ENCODE measurements at regions not wholly inside any gene's neighbourhood (a gene's known extent, or its start where the extent isn't known, plus 50 kb on each side); places are given as distances from the start of the nearest gene placed in this dataset.
"Not testable (repeated sequence)": the region's sequence is repeated elsewhere in the genome, so short reads cannot be mapped to it uniquely, and the experiment has no call there.

DNA sequence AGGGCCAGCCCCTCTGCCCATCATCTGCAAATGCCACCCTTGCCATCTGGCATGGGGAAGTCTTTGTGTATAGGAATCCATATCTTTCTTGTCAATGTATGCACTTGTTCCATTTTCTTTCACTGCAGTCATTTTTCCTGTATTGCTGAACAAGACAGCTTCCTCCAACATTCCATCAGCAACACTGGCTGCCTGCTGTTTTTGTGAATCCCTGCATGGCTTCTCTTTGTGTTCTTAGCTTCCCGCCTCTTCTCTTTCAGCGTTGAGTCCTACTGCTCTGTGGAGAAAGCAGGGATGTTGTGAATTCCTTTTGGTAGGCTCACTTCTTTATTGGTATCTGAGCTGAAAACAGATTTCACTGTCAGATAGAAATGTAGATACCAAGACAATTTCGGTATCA lies 150.0 kb downstream of the LPIN1 start:
- Mint-ChIP-seq H3K4me1 (no peaks in the 10 kb centered on the region), H3K27me3 (peaks cover 4% of the 10 kb centered on the region), H3K9me3 (peaks cover 0 to 9% (median 7%) of the 10 kb centered on the region in 7 donors), H3K27ac (no peak overlapping the region), H3K36me3 (peaks cover 8% of the 10 kb centered on the region), H3K4me3 (no peak overlapping the region)
- DNase-seq = no peak
- Histone ChIP-seq H3K27ac (ENCODE audit: insufficient read depth, low read length, poor library complexity, severe bottlenecking) (no peak overlapping the region), H3K36me3 (ENCODE audit: control insufficient read depth, insufficient read depth, low read length) (no peaks in the 10 kb centered on the region), H3K4me1 (ENCODE audit: control insufficient read depth, insufficient read depth, low read length, poor library complexity, severe bottlenecking) (no peaks in the 10 kb centered on the region), H3K4me3 (ENCODE audit: low read depth, low read length) (no peak overlapping the region), H3K27me3 (ENCODE audit: control insufficient read depth, insufficient read depth, low read length) (no peaks in the 10 kb centered on the region), H3K9me3 (ENCODE audit: control insufficient read depth in 2 of 2, low read length in 2 of 2) (no peaks in the 10 kb centered on the region)
- ATAC-seq (ENCODE audit: low read depth in 2 of 2) = no peak

DNA sequence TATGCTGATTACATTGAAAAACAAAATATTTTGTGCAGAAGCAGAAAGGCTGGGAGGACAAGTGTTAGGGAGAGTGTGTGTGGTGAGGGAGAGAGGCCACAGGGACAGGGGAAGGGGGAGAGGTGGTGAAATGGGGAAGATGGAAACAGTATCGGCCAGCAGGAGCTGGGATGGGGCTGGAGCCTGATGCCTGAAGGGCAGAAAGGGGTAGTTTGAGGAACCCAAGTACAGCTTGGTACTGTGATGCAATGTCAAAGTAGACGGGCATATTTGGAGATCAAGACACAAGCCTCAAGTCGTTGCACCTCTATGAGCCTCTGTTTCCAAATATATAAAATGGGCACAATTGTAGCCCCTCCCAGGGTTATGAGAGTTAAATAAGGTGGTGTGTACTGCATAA lies 152.1 kb downstream of the LPIN1 start:
- no peaks in the 10 kb centered on the region for H3K27me3 ChIP-seq (ENCODE audit: control insufficient read depth, insufficient read depth, low read length)
- no peaks in the 10 kb centered on the region for H3K4me1 Mint-ChIP-seq
- no peak overlapping the region for H3K4me3 Mint-ChIP-seq
- ATAC-seq (ENCODE audit: low read depth in 2 of 2) = no peak
- H3K9me3 Mint-ChIP-seq = peaks cover 0 to 9% (median 0%) of the 10 kb centered on the region in 7 donors
- H3K9me3 ChIP-seq (ENCODE audit: control insufficient read depth in 2 of 2, low read length in 2 of 2) = no peaks in the 10 kb centered on the region
- H3K4me3 ChIP-seq (ENCODE audit: low read depth, low read length) = no peak overlapping the region
- H3K36me3 ChIP-seq (ENCODE audit: control insufficient read depth, insufficient read depth, low read length) = no peaks in the 10 kb centered on the region
- H3K27me3 Mint-ChIP-seq = peaks cover 4% of the 10 kb centered on the region
- no peak overlapping the region for H3K27ac Mint-ChIP-seq
- no peak overlapping the region for H3K27ac ChIP-seq (ENCODE audit: insufficient read depth, low read length, poor library complexity, severe bottlenecking)
- no peak for DNase-seq
- H3K36me3 Mint-ChIP-seq = peaks cover 8% of the 10 kb centered on the region
- H3K4me1 ChIP-seq (ENCODE audit: control insufficient read depth, insufficient read depth, low read length, poor library complexity, severe bottlenecking) = no peaks in the 10 kb centered on the region

DNA sequence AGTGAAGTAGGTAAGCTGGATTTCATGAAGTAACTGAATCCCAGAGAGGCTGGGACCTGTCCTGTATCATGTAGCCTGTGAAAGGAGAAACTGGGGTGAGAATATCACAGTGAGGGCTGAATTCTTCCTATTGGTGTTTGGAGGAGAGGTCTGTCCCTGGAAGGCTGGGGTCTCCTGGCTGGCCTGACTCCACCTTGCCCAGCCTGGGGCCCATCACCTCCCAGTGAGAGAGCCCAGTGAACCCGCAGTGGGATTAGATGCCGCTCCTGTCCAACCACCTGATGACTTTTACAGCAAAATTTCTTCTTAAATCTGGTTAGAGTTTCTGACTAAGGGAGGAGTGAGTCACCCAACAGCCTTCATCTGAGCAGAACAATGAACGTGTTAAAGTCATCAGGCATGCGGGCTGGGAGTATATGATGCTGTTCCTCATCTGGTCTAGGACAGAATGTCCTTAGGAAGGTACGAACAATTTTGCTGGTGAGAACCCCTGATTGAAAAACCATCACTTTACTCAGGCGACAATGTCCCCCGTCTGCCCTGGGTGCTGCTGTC lies 152.9 kb downstream of the LPIN1 start:
- Mint-ChIP-seq H3K36me3 (peaks cover 7% of the 10 kb centered on the region), H3K27ac (no peak overlapping the region), H3K4me3 (no peak overlapping the region), H3K9me3 (peaks cover 0 to 6% (median 0%) of the 10 kb centered on the region in 7 donors), H3K4me1 (no peaks in the 10 kb centered on the region), H3K27me3 (peaks cover 4% of the 10 kb centered on the region)
- DNase-seq = no peak
- ATAC-seq (ENCODE audit: low read depth in 2 of 2) = no peak
- H3K36me3 ChIP-seq (ENCODE audit: control insufficient read depth, insufficient read depth, low read length) = no peaks in the 10 kb centered on the region
- H3K9me3 ChIP-seq (ENCODE audit: control insufficient read depth in 2 of 2, low read length in 2 of 2) = no peaks in the 10 kb centered on the region
- H3K27ac ChIP-seq (ENCODE audit: insufficient read depth, low read length, poor library complexity, severe bottlenecking) = no peak overlapping the region
- H3K4me3 ChIP-seq (ENCODE audit: low read depth, low read length) = no peak overlapping the region
- no peaks in the 10 kb centered on the region for H3K27me3 ChIP-seq (ENCODE audit: control insufficient read depth, insufficient read depth, low read length)
- H3K4me1 ChIP-seq (ENCODE audit: control insufficient read depth, insufficient read depth, low read length, poor library complexity, severe bottlenecking) = no peaks in the 10 kb centered on the region

DNA sequence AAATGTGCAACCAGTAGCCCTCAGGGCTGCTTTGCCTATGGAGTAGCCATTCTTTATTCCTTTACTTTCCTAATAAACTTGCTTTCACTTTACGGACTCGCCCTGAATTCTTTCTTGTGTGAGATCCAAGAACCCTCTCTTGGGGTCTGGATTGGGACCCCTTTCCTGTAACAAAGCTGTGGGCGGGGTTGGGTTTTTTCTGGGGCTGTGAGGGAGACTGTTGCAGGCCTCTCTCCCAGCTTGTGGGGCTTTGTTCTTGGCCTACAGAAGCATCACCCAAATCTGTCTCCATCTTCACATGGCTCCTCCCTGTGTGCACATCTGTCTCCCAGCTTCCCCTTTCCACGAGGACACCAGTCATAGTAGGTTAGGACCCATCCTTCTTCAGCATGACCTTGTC lies 154.5 kb downstream of the LPIN1 start:
- not testable (repeated sequence) for H3K9me3 Mint-ChIP-seq; H3K36me3 Mint-ChIP-seq; H3K4me3 ChIP-seq (ENCODE audit: low read depth, low read length); H3K27ac ChIP-seq (ENCODE audit: insufficient read depth, low read length, poor library complexity, severe bottlenecking); H3K9me3 ChIP-seq (ENCODE audit: control insufficient read depth in 2 of 2, low read length in 2 of 2); H3K27me3 ChIP-seq (ENCODE audit: control insufficient read depth, insufficient read depth, low read length); H3K4me1 ChIP-seq (ENCODE audit: control insufficient read depth, insufficient read depth, low read length, poor library complexity, severe bottlenecking); ATAC-seq (ENCODE audit: low read depth in 2 of 2); H3K4me3 Mint-ChIP-seq; H3K36me3 ChIP-seq (ENCODE audit: control insufficient read depth, insufficient read depth, low read length); H3K27me3 Mint-ChIP-seq; DNase-seq; H3K4me1 Mint-ChIP-seq
- peak overlapping the region in 1 of 3 donors; percentile 68 for H3K27ac Mint-ChIP-seq

DNA sequence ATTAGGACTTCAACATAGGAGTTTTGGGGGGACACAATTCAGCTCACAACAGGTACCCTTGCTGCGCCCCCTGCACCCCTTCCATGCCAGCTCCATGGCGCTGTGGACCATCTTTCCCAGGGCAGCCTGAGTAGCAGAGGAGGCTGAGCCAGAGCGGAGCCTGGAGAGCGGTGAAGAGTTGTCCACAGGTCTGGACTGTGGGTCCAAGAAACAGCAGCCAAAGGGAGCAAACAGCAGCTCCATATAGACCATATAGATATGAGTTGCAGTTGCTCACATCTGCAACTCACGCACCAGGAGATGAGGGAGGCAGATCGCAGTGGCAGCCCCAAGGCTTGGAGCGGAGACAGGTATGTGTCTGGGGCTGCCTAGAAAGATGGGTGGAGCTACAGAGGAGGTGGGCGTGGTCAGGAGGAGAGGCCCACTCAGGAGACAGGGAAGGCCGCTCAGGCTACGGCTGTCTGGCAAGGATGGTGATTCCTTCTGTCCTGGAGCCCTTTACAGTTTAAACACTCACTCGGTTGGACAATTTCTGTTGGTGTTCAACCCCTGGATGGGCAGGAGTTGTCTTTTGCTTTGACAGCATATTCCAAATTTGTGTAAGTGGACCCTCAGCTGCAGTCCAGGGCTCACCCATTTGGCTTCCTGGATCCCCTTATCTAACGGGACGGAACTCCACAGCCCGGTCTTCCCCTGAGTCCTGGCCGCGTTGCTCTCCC lies 155.1 kb downstream of the LPIN1 start:
- H3K27me3 Mint-ChIP-seq = peaks cover 4% of the 10 kb centered on the region
- Histone ChIP-seq H3K9me3 (ENCODE audit: control insufficient read depth in 2 of 2, low read length in 2 of 2) (no peaks in the 10 kb centered on the region), H3K36me3 (ENCODE audit: control insufficient read depth, insufficient read depth, low read length) (no peaks in the 10 kb centered on the region), H3K27ac (ENCODE audit: insufficient read depth, low read length, poor library complexity, severe bottlenecking) (no peak overlapping the region), H3K27me3 (ENCODE audit: control insufficient read depth, insufficient read depth, low read length) (no peaks in the 10 kb centered on the region), H3K4me1 (ENCODE audit: control insufficient read depth, insufficient read depth, low read length, poor library complexity, severe bottlenecking) (no peaks in the 10 kb centered on the region), H3K4me3 (ENCODE audit: low read depth, low read length) (no peak overlapping the region)
- H3K4me1 Mint-ChIP-seq = no peaks in the 10 kb centered on the region
- peaks cover 0 to 2% (median 0%) of the 10 kb centered on the region in 7 donors for H3K9me3 Mint-ChIP-seq
- H3K4me3 Mint-ChIP-seq = no peak overlapping the region
- no peaks in the 10 kb centered on the region for H3K36me3 Mint-ChIP-seq
- peak overlapping the region in 1 of 3 donors; percentile 68 for H3K27ac Mint-ChIP-seq
- ATAC-seq (ENCODE audit: low read depth in 2 of 2) (no peak), DNase-seq (no peak)

DNA sequence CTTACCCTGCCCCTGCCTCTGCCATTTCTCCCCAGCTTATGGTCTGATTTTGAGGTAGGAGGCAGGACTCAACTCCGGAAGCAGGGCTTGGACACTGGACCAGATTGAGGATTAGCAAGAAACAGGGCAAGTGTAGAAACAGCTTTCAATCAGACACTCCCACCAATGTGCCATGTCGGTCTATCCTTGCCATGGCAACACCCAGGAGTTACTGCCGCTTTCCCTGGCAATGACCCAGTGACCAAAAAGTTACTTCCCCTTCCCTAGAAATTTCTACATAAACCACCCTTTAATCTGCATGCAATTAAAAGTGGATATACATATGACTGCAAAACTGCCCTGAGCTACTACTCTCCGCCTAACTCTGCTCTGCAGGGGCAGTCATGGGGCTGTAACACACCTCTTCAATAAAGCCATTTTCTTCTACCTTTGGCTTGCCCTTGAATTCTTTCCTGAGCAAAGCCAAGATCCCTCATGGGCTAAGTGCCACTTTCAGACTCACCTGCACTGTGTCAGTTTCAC lies 156.7 kb downstream of the LPIN1 start:
- H3K9me3 Mint-ChIP-seq = peaks cover 0 to 2% (median 0%) of the 10 kb centered on the region in 7 donors
- no peaks in the 10 kb centered on the region for H3K4me1 Mint-ChIP-seq
- DNase-seq (no peak), ATAC-seq (ENCODE audit: low read depth in 2 of 2) (no peak)
- H3K27me3 Mint-ChIP-seq = no peaks in the 10 kb centered on the region
- H3K4me3 ChIP-seq (ENCODE audit: low read depth, low read length) = no peak overlapping the region
- H3K27me3 ChIP-seq (ENCODE audit: control insufficient read depth, insufficient read depth, low read length) = no peaks in the 10 kb centered on the region
- H3K27ac ChIP-seq (ENCODE audit: insufficient read depth, low read length, poor library complexity, severe bottlenecking) = no peak overlapping the region
- H3K27ac Mint-ChIP-seq = no peak overlapping the region
- no peaks in the 10 kb centered on the region for H3K9me3 ChIP-seq (ENCODE audit: control insufficient read depth in 2 of 2, low read length in 2 of 2)
- H3K4me1 ChIP-seq (ENCODE audit: control insufficient read depth, insufficient read depth, low read length, poor library complexity, severe bottlenecking) = no peaks in the 10 kb centered on the region
- H3K4me3 Mint-ChIP-seq = no peak overlapping the region
- H3K36me3 Mint-ChIP-seq = no peaks in the 10 kb centered on the region
- no peaks in the 10 kb centered on the region for H3K36me3 ChIP-seq (ENCODE audit: control insufficient read depth, insufficient read depth, low read length)

DNA sequence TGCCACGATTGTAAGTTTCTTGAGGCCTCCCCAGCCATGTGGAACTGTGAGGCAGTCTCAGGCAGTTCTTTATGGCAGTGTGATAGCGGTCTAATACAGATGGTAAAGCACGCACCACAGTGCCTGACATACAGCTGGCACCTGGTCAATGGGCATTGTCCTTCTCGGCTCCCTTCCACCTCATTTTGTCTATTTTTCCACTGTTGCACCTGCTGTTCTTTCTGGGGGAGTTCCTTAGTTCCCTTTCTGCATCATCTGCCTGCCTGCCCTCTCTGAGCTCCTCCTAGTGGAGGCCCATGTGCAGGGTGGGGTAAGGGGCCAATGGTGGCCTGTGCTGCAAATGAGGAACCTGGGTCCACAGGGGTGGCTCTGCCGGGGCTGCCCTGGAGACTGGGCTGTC lies 157.6 kb downstream of the LPIN1 start:
- ATAC-seq (ENCODE audit: low read depth in 2 of 2) = no peak
- Mint-ChIP-seq H3K36me3 (no peaks in the 10 kb centered on the region), H3K4me3 (no peak overlapping the region), H3K27ac (no peak overlapping the region), H3K27me3 (no peaks in the 10 kb centered on the region), H3K9me3 (peaks cover 0 to 2% (median 0%) of the 10 kb centered on the region in 7 donors), H3K4me1 (no peaks in the 10 kb centered on the region)
- H3K27ac ChIP-seq (ENCODE audit: insufficient read depth, low read length, poor library complexity, severe bottlenecking) = no peak overlapping the region
- no peaks in the 10 kb centered on the region for H3K36me3 ChIP-seq (ENCODE audit: control insufficient read depth, insufficient read depth, low read length)
- no peaks in the 10 kb centered on the region for H3K9me3 ChIP-seq (ENCODE audit: control insufficient read depth in 2 of 2, low read length in 2 of 2)
- no peak overlapping the region for H3K4me3 ChIP-seq (ENCODE audit: low read depth, low read length)
- H3K4me1 ChIP-seq (ENCODE audit: control insufficient read depth, insufficient read depth, low read length, poor library complexity, severe bottlenecking) = no peaks in the 10 kb centered on the region
- H3K27me3 ChIP-seq (ENCODE audit: control insufficient read depth, insufficient read depth, low read length) = no peaks in the 10 kb centered on the region
- DNase-seq = no peak

DNA sequence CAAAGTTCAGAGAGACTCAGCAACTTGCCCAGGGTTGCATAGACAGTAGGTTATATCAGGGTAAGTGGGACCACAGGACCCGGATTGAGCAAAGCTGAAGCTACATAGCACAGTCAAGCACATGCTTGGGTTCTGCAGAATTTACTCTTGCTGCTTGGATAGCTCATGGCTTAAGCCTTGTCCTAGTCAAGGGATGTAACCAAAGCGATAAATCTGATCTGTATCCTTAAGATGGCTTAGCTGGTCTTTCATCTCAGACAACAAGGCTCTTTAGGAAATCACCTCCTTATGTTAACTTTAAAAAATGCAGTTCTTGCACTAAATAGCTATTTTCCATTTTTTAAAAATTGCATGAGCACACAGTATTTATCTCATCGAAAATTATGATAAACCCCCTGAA lies 158.5 kb downstream of the LPIN1 start:
- no peaks in the 10 kb centered on the region for H3K27me3 ChIP-seq (ENCODE audit: control insufficient read depth, insufficient read depth, low read length)
- no peak for DNase-seq
- H3K36me3 Mint-ChIP-seq = no peaks in the 10 kb centered on the region
- no peaks in the 10 kb centered on the region for H3K36me3 ChIP-seq (ENCODE audit: control insufficient read depth, insufficient read depth, low read length)
- H3K9me3 ChIP-seq (ENCODE audit: control insufficient read depth in 2 of 2, low read length in 2 of 2) = no peaks in the 10 kb centered on the region
- H3K27ac ChIP-seq (ENCODE audit: insufficient read depth, low read length, poor library complexity, severe bottlenecking) = no peak overlapping the region
- no peaks in the 10 kb centered on the region for H3K27me3 Mint-ChIP-seq
- H3K4me1 Mint-ChIP-seq = no peaks in the 10 kb centered on the region
- no peak overlapping the region for H3K27ac Mint-ChIP-seq
- H3K4me3 ChIP-seq (ENCODE audit: low read depth, low read length) = no peak overlapping the region
- no peak overlapping the region for H3K4me3 Mint-ChIP-seq
- no peaks in the 10 kb centered on the region for H3K4me1 ChIP-seq (ENCODE audit: control insufficient read depth, insufficient read depth, low read length, poor library complexity, severe bottlenecking)
- H3K9me3 Mint-ChIP-seq = peaks cover 0 to 2% (median 0%) of the 10 kb centered on the region in 7 donors
- ATAC-seq (ENCODE audit: low read depth in 2 of 2) = no peak

All from CD4-positive, CD25-positive, alpha-beta regulatory T cell (primary cell).